ENCODE measurements at regions not wholly inside any gene's neighbourhood (a gene's known extent, or its start where the extent isn't known, plus 50 kb on each side); places are given as distances from the start of the nearest gene placed in this dataset.

- Histone ChIP-seq H3K9ac (ENCODE audit: low read length) (no peak overlapping the region), H3K27ac (ENCODE audit: low read length) (no peak overlapping the region), H3K36me3 (replicated peaks; ENCODE audit: insufficient read depth, low read length) (no peaks in the 10 kb centered on the region), H2AFZ (ENCODE audit: low read length) (no peak overlapping the region), H4K20me1 (ENCODE audit: insufficient read depth, low read length) (no peaks in the 10 kb centered on the region), H3K9me2 (replicated peaks; ENCODE audit: insufficient read depth, low read length) (no peaks in the 10 kb centered on the region), H3K79me2 (ENCODE audit: low read length) (no peaks in the 10 kb centered on the region), H3K9me3 (replicated peaks; ENCODE audit: insufficient read depth, low read length) (no peaks in the 10 kb centered on the region), H3F3A (ENCODE audit: insufficient read depth, low read length) (no peaks in the 10 kb centered on the region), H3K4me1 (ENCODE audit: low read length) (no peaks in the 10 kb centered on the region), H3K4me3 (ENCODE audit: low read length) (no peak overlapping the region), H3K27me3 (replicated peaks; ENCODE audit: insufficient read depth, low read length) (no peaks in the 10 kb centered on the region), H3K4me2 (ENCODE audit: low read depth, low read length) (no peak overlapping the region)
- TF ChIP-seq EZH2 (optimal IDR thresholded peaks at IDR 0.05; ENCODE audit: low read depth, low read length) (no peak), CTCF (IDR thresholded peaks at IDR 0.05; ENCODE audit: low read length) (no peak)
- DNase-seq = no peak
Observed at GRCh38 chr13:86992251-86992650, 678.9 kb upstream of the SLITRK5 start.

GRCh38 chr13:87003265-87003664 lies 667.9 kb upstream of the SLITRK5 start:
- H3K4me3 ChIP-seq (ENCODE audit: low read length) = no peak overlapping the region
- no peak for DNase-seq
- H3K4me1 ChIP-seq (ENCODE audit: low read length) = no peaks in the 10 kb centered on the region
- no peak for TF ChIP-seq EZH2 (optimal IDR thresholded peaks at IDR 0.05; ENCODE audit: low read depth, low read length)
- no peak for TF ChIP-seq EZH2phosphoT487 (IDR thresholded peaks at IDR 0.05; ENCODE audit: low read length)
- TF ChIP-seq CTCF (IDR thresholded peaks at IDR 0.05; ENCODE audit: low read length) = no peak
- no peaks in the 10 kb centered on the region for H3K79me2 ChIP-seq (ENCODE audit: low read length)
- H2AFZ ChIP-seq (ENCODE audit: low read length) = no peak overlapping the region
- H4K20me1 ChIP-seq (ENCODE audit: insufficient read depth, low read length) = no peaks in the 10 kb centered on the region
- H3F3A ChIP-seq (ENCODE audit: insufficient read depth, low read length) = no peaks in the 10 kb centered on the region
- H3K4me2 ChIP-seq (ENCODE audit: low read depth, low read length) = no peak overlapping the region
- H3K9me2 ChIP-seq (replicated peaks; ENCODE audit: insufficient read depth, low read length) = no peaks in the 10 kb centered on the region
- no peaks in the 10 kb centered on the region for H3K27me3 ChIP-seq (replicated peaks; ENCODE audit: insufficient read depth, low read length)
- no peaks in the 10 kb centered on the region for H3K9me3 ChIP-seq (replicated peaks; ENCODE audit: insufficient read depth, low read length)
- no peak overlapping the region for H3K27ac ChIP-seq (ENCODE audit: low read length)
- no peaks in the 10 kb centered on the region for H3K36me3 ChIP-seq (replicated peaks; ENCODE audit: insufficient read depth, low read length)
- H3K9ac ChIP-seq (ENCODE audit: low read length) = no peak overlapping the region

GRCh38 chr13:87005511-87005910 lies 665.7 kb upstream of the SLITRK5 start:
- Histone ChIP-seq H3F3A (ENCODE audit: insufficient read depth, low read length) (no peaks in the 10 kb centered on the region), H4K20me1 (ENCODE audit: insufficient read depth, low read length) (no peaks in the 10 kb centered on the region), H3K4me1 (ENCODE audit: low read length) (no peaks in the 10 kb centered on the region), H3K9ac (ENCODE audit: low read length) (no peak overlapping the region), H3K4me3 (ENCODE audit: low read length) (no peak overlapping the region), H3K4me2 (ENCODE audit: low read depth, low read length) (no peak overlapping the region), H3K27ac (ENCODE audit: low read length) (no peak overlapping the region), H3K79me2 (ENCODE audit: low read length) (no peaks in the 10 kb centered on the region), H3K36me3 (replicated peaks; ENCODE audit: insufficient read depth, low read length) (no peaks in the 10 kb centered on the region), H3K27me3 (replicated peaks; ENCODE audit: insufficient read depth, low read length) (no peaks in the 10 kb centered on the region), H2AFZ (ENCODE audit: low read length) (no peak overlapping the region), H3K9me2 (replicated peaks; ENCODE audit: insufficient read depth, low read length) (no peaks in the 10 kb centered on the region), H3K9me3 (replicated peaks; ENCODE audit: insufficient read depth, low read length) (no peaks in the 10 kb centered on the region)
- no peak for DNase-seq
- TF ChIP-seq EZH2 (optimal IDR thresholded peaks at IDR 0.05; ENCODE audit: low read depth, low read length) (no peak), CTCF (IDR thresholded peaks at IDR 0.05; ENCODE audit: low read length) (no peak), EZH2phosphoT487 (IDR thresholded peaks at IDR 0.05; ENCODE audit: low read length) (no peak)

Measured in MM.1S (cell line).